ENCODE measurements at regions not wholly inside any gene's neighbourhood (a gene's known extent, or its start where the extent isn't known, plus 50 kb on each side); places are given as distances from the start of the nearest gene placed in this dataset.
A peak's percentile ranks its signal among the peaks of the same experiment; 100 is the strongest.

GRCh38 chr12:114931025-114931424 is 247.1 kb upstream of the TBX3 start:
- DNase-seq (ENCODE audit: low read depth): no peak
- no peak overlapping the region for H3K4me3 ChIP-seq (ENCODE audit: low read depth, low read length)
- TF ChIP-seq POLR2A (IDR thresholded peaks at IDR 0.05; ENCODE audit: extremely low read depth, insufficient read length) (no peak), MAX (IDR thresholded peaks at IDR 0.05; ENCODE audit: low read depth, low read length) (no peak), CTCF (IDR thresholded peaks at IDR 0.05; ENCODE audit: low read depth, low read length) (no peak), MYC (IDR thresholded peaks at IDR 0.05; ENCODE audit: low read depth, low read length) (no peak)

- TF ChIP-seq CTCF (IDR thresholded peaks at IDR 0.05; ENCODE audit: low read depth, low read length) (no peak), MYC (IDR thresholded peaks at IDR 0.05; ENCODE audit: low read depth, low read length) (no peak), MAX (IDR thresholded peaks at IDR 0.05; ENCODE audit: low read depth, low read length) (no peak), POLR2A (IDR thresholded peaks at IDR 0.05; ENCODE audit: extremely low read depth, insufficient read length) (no peak)
- no peak for DNase-seq (ENCODE audit: low read depth)
- no peak overlapping the region for H3K4me3 ChIP-seq (ENCODE audit: low read depth, low read length)
Measured at GRCh38 chr12:114926341-114926740, 242.4 kb upstream of the TBX3 start.

GRCh38 chr12:114924946-114925475 is 241.0 kb upstream of the TBX3 start:
- H3K4me3 ChIP-seq (ENCODE audit: low read depth, low read length): no peak overlapping the region
- no peak for DNase-seq (ENCODE audit: low read depth)
- TF ChIP-seq MAX (IDR thresholded peaks at IDR 0.05; ENCODE audit: low read depth, low read length): no peak
- no peak for TF ChIP-seq CTCF (IDR thresholded peaks at IDR 0.05; ENCODE audit: low read depth, low read length)
- no peak for TF ChIP-seq POLR2A (IDR thresholded peaks at IDR 0.05; ENCODE audit: extremely low read depth, insufficient read length)
- TF ChIP-seq MYC (IDR thresholded peaks at IDR 0.05; ENCODE audit: low read depth, low read length): no peak

GRCh38 chr12:114921781-114922180 is 237.8 kb upstream of the TBX3 start:
- no peak overlapping the region for H3K4me3 ChIP-seq (ENCODE audit: low read depth, low read length)
- TF ChIP-seq POLR2A (IDR thresholded peaks at IDR 0.05; ENCODE audit: extremely low read depth, insufficient read length) (no peak), MYC (IDR thresholded peaks at IDR 0.05; ENCODE audit: low read depth, low read length) (no peak), MAX (IDR thresholded peaks at IDR 0.05; ENCODE audit: low read depth, low read length) (no peak), CTCF (IDR thresholded peaks at IDR 0.05; ENCODE audit: low read depth, low read length) (no peak)
- peak; percentile 13 for DNase-seq (ENCODE audit: low read depth)

GRCh38 chr12:114920771-114921554 is 237.0 kb upstream of the TBX3 start:
- no peak overlapping the region for H3K4me3 ChIP-seq (ENCODE audit: low read depth, low read length)
- no peak for DNase-seq (ENCODE audit: low read depth)
- TF ChIP-seq MYC (IDR thresholded peaks at IDR 0.05; ENCODE audit: low read depth, low read length): no peak
- no peak for TF ChIP-seq POLR2A (IDR thresholded peaks at IDR 0.05; ENCODE audit: extremely low read depth, insufficient read length)

- TF ChIP-seq CTCF (IDR thresholded peaks at IDR 0.05; ENCODE audit: low read depth, low read length) (no peak), POLR2A (IDR thresholded peaks at IDR 0.05; ENCODE audit: extremely low read depth, insufficient read length) (no peak), MYC (IDR thresholded peaks at IDR 0.05; ENCODE audit: low read depth, low read length) (no peak), MAX (IDR thresholded peaks at IDR 0.05; ENCODE audit: low read depth, low read length) (no peak)
- no peak overlapping the region for H3K4me3 ChIP-seq (ENCODE audit: low read depth, low read length)
- no peak for DNase-seq (ENCODE audit: low read depth)
Measured at GRCh38 chr12:114919479-114919878, 235.5 kb upstream of the TBX3 start.
